Endothelial cell of umbilical vein (primary cell): ENCODE measurements at regions not wholly inside any gene's neighbourhood (a gene's known extent, or its start where the extent isn't known, plus 50 kb on each side); places are given as distances from the start of the nearest gene placed in this dataset.

ENCODE experiments used
- BruUV-seq: library from RNA; stranded (reverse); fragments of 400-500 nt; replicated peaks from 2 replicates; lab custom pipeline; 2021; lab: Mats Ljungman, UMichigan
- CTCF ChIA-PET: fragments of 300-600, 350-600 bp; sonication (Branson Sonifier 250); formaldehyde crosslinking; loops from one replicate; lab custom pipeline; 2021; ENCODE audit warnings: antibody characterized with exemption, inconsistent platforms; lab: Charles Lee
- POLR2A ChIA-PET: fragments of 300-600, 350-600 bp; sonication (Branson Sonifier 250); formaldehyde crosslinking; loops from one replicate; lab custom pipeline; 2021; ENCODE audit warnings: antibody characterized with exemption, inconsistent platforms; lab: Charles Lee
- DNase-seq: peaks from one replicate; pipeline ENCODE4 v3.0.0-alpha.2; 2011; ENCODE audit warnings: low read depth, low spot score
- FAIRE-seq: peaks from 2 replicates; lab custom pipeline; 2011; peaks lifted over from hg19 to GRCh38; lab: Jason Lieb, UNC
- H2AFZ ChIP-seq: 2 replicates; pipeline ENCODE4 v1.6.0; 2012; ENCODE audit warnings: low read depth, low read length, control low read depth, inconsistent platforms
- H3K27ac ChIP-seq: 2 replicates; pipeline ENCODE4 v1.5.1; 2011; ENCODE audit warnings: low read depth, mild to moderate bottlenecking, control low read depth, low read length, moderate library complexity; ENCODE audit not compliant: insufficient read depth
- H3K27me3 ChIP-seq, 2 experiments: 2 replicates each; pipeline versions ENCODE4 v1.6.0 to v1.6.1; 2011; ENCODE audit warnings: low read length in 2 of 2, mixed read lengths in 1 of 2; ENCODE audit not compliant: control insufficient read depth in 2 of 2, insufficient read depth in 2 of 2
- H3K36me3 ChIP-seq, 2 experiments: 2 replicates in 1 of 2; 3 replicates in 1 of 2; pipeline ENCODE4 v1.5.1; 2011; ENCODE audit warnings: low read length in 2 of 2, mild to moderate bottlenecking in 1 of 2, moderate library complexity in 1 of 2; ENCODE audit not compliant: control insufficient read depth in 2 of 2, insufficient read depth in 2 of 2; ENCODE audit errors: extremely low read depth in 1 of 2
- H3K4me1 ChIP-seq: 3 replicates; pipeline ENCODE4 v1.5.1; 2011; ENCODE audit warnings: mild to moderate bottlenecking, low read length; ENCODE audit not compliant: control insufficient read depth, insufficient read depth; ENCODE audit errors: extremely low read depth
- H3K4me2 ChIP-seq: 2 replicates; pipeline ENCODE4 v1.6.1; 2011; ENCODE audit warnings: low read length, control low read depth, mixed read lengths; ENCODE audit not compliant: insufficient read depth
- H3K4me3 ChIP-seq, 3 experiments: fragments of 200-600 bp in 1 of 3; sonication (generic), shearing (Covaris generic) in 1 of 3; replicated peaks in 1 of 3; 2 replicates each; pipeline ENCODE4 v1.5.1; 2011 to 2016; ENCODE audit warnings: control low read depth in 3 of 3, low read length in 3 of 3, mild to moderate bottlenecking in 2 of 3, inconsistent platforms in 1 of 3, low read depth in 1 of 3, moderate library complexity in 1 of 3; ENCODE audit not compliant: insufficient read depth in 1 of 3
- H3K79me2 ChIP-seq: 2 replicates; pipeline ENCODE4 v1.6.0; 2012; ENCODE audit warnings: low read length, inconsistent platforms; ENCODE audit not compliant: control insufficient read depth, insufficient read depth
- H3K9ac ChIP-seq: replicated peaks from 2 replicates; pipeline ENCODE3; 2011; ENCODE audit warnings: low read length, control low read depth; ENCODE audit not compliant: insufficient read depth; ENCODE audit errors: extremely low read depth
- H3K9me1 ChIP-seq: replicated peaks from 3 replicates; pipeline ENCODE4 v1.6.0; 2011; ENCODE audit warnings: mild to moderate bottlenecking, low read length; ENCODE audit not compliant: control insufficient read depth, insufficient read depth; ENCODE audit errors: extremely low read depth
- H3K9me3 ChIP-seq: replicated peaks from 2 replicates; pipeline ENCODE4 v1.5.1; 2012; ENCODE audit warnings: low read length, inconsistent platforms; ENCODE audit not compliant: control insufficient read depth, insufficient read depth
- H4K20me1 ChIP-seq: replicated peaks from 2 replicates; pipeline ENCODE3; 2011; ENCODE audit warnings: mild to moderate bottlenecking, low read length; ENCODE audit not compliant: control insufficient read depth, insufficient read depth; ENCODE audit errors: extremely low read depth
- CTCF ChIP-seq, 2 donors: IDR thresholded peaks; 1 replicate in 1 of 2; 2 replicates in 1 of 2; pipeline ENCODE4 v1.5.1; 2011; ENCODE audit warnings: low read length in 2 of 2, mild to moderate bottlenecking in 2 of 2, moderate library complexity in 2 of 2, control low read depth in 1 of 2, inconsistent platforms in 1 of 2, low read depth in 1 of 2; ENCODE audit not compliant: insufficient read depth in 1 of 2; ENCODE audit errors: extremely low read depth in 1 of 2
- EZH2 ChIP-seq: IDR thresholded peaks from 2 replicates; pipeline ENCODE4 v1.6.1; 2012; ENCODE audit warnings: borderline replicate concordance, low read depth, mild to moderate bottlenecking, moderate library complexity, low read length, inconsistent platforms; ENCODE audit not compliant: severe bottlenecking
- FOS ChIP-seq: IDR thresholded peaks from 2 replicates; pipeline ENCODE4 v1.6.1; 2011; ENCODE audit warnings: mild to moderate bottlenecking, low read length, moderate library complexity, borderline replicate concordance; ENCODE audit not compliant: insufficient read depth
- GATA2 ChIP-seq: IDR thresholded peaks from 2 replicates; pipeline ENCODE4 v1.7.0; 2011; ENCODE audit warnings: low read depth, mild to moderate bottlenecking, moderate library complexity, mixed read lengths, low read length; ENCODE audit not compliant: insufficient read length, insufficient read depth
- JUN ChIP-seq: IDR thresholded peaks from 2 replicates; pipeline ENCODE4 v1.6.1; 2011; ENCODE audit warnings: borderline replicate concordance, low read depth; ENCODE audit not compliant: insufficient read length, insufficient read depth
- MYC ChIP-seq: IDR thresholded peaks from one replicate; pipeline ENCODE4 v1.6.1; 2011; ENCODE audit warnings: mild to moderate bottlenecking, low read depth, low read length
- POLR2A ChIP-seq: IDR thresholded peaks from 2 replicates; pipeline ENCODE4 v1.6.1; 2012; ENCODE audit warnings: low read depth, mild to moderate bottlenecking, control low read depth, low read length
- POLR2AphosphoS5 ChIP-seq: IDR thresholded peaks from 2 replicates; pipeline ENCODE4 v1.6.1; 2012; ENCODE audit warnings: low read depth, mild to moderate bottlenecking, control low read depth, low read length, moderate library complexity; ENCODE audit not compliant: insufficient read depth
- dilution Hi-C: fragments of 300-500 bp; cut with MboI; formaldehyde crosslinking; loops from one replicate; pipeline ENCODE4 v1.15.0; 2019; ENCODE audit warnings: low sequenced_read_pairs; ENCODE audit not compliant: extremely low pct_ligation_motif_present
- intact Hi-C: fragments of 100-400 bp; cut with micrococcal nuclease; formaldehyde crosslinking; loops from one replicate; pipeline ENCODE4 v1.10.0; 2022
- TF ChIP-seq, protein P1 (sequence below): IDR thresholded peaks from 2 replicates; pipeline ENCODE4 v1.6.1; 2011; ENCODE audit not compliant: insufficient read depth, insufficient read length

GRCh38 chr2:59068255-59068654, 827.1 kb upstream of the FANCL start:
- intact Hi-C loops: no loop called here

More at GRCh38 chr2:59068255-59068654, 827.1 kb upstream of the FANCL start:
- Histone ChIP-seq H3K9me1 (no peaks in the 10 kb centered on the region), H3K9ac (no peak overlapping the region), H4K20me1 (no peaks in the 10 kb centered on the region), H2AFZ (no peak overlapping the region), H3K79me2 (no peaks in the 10 kb centered on the region), H3K4me1 (no peaks in the 10 kb centered on the region), H3K4me2 (no peak overlapping the region), H3K4me3 (no peak overlapping the region), H3K27me3 (no peaks in the 10 kb centered on the region), H3K36me3 (no peaks in the 10 kb centered on the region), H3K27ac (no peak overlapping the region), H3K9me3 (no peaks in the 10 kb centered on the region)
- FAIRE-seq (no peak), DNase-seq (no peak)
- POLR2A ChIA-PET: no interaction called here
- BruUV-seq: no TSS peak
- dilution Hi-C loops: no loop called here
- CTCF ChIA-PET: no interaction called here
- TF ChIP-seq POLR2AphosphoS5: no peak
- TF ChIP-seq MYC: no peak
- TF ChIP-seq GATA2: no peak
- TF ChIP-seq CTCF (IDR thresholded peaks at IDR 0.05; ENCODE audit: extremely low read depth in 1 of 2, insufficient read depth in 1 of 2, low read depth in 1 of 2, low read length in 2 of 2): no peak
- no peak for TF ChIP-seq JUN
- TF ChIP-seq POLR2A: no peak
- TF ChIP-seq EZH2: no peak
- TF ChIP-seq, protein P1, sequence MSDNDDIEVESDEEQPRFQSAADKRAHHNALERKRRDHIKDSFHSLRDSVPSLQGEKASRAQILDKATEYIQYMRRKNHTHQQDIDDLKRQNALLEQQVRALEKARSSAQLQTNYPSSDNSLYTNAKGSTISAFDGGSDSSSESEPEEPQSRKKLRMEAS: no peak
- no peak for TF ChIP-seq FOS
